Uterus (tissue), 3 donors: ENCODE measurements at regions not wholly inside any gene's neighbourhood (a gene's known extent, or its start where the extent isn't known, plus 50 kb on each side); places are given as distances from the start of the nearest gene placed in this dataset.

Source experiments
- DNase-seq, 2 donors: peaks; one replicate each; pipeline ENCODE4 v3.0.0-alpha.2; 2019 to 2020
- H3K27ac ChIP-seq, 2 donors: fragments of 200-600 bp; sonication (generic); 1 replicate in 1 of 2; 2 replicates in 1 of 2; pipeline ENCODE4 v1.5.1; 2016 to 2018
- H3K27me3 ChIP-seq, 2 donors: fragments of 200-600 bp; sonication (generic); one replicate each; pipeline ENCODE4 v1.5.1; 2018 to 2019; ENCODE audit warnings: control low read depth in 1 of 2
- H3K36me3 ChIP-seq, 2 donors: fragments of 200-600 bp; sonication (generic); one replicate each; pipeline ENCODE4 v1.5.1; 2019; ENCODE audit warnings: control low read depth in 1 of 2
- H3K4me1 ChIP-seq, 2 donors: fragments of 200-600 bp; sonication (generic); one replicate each; pipeline ENCODE4 v1.5.1; 2018 to 2019; ENCODE audit warnings: control low read depth in 1 of 2
- H3K4me3 ChIP-seq, 2 donors: fragments of 200-600 bp; sonication (generic); 1 replicate in 1 of 2; 2 replicates in 1 of 2; pipeline ENCODE4 v1.5.1; 2018 to 2019; ENCODE audit warnings: mild to moderate bottlenecking in 1 of 2
- H3K9me3 ChIP-seq, 2 donors: fragments of 200-600 bp; sonication (generic); one replicate each; pipeline ENCODE4 v1.5.1; 2019; ENCODE audit warnings: control low read depth in 1 of 2
- CTCF ChIP-seq, 4 experiments: fragments of 200-600 bp in 2 of 4; fragments of 450-650 bp in 2 of 4; sonication (generic) in 2 of 4; IDR thresholded peaks; one replicate each; pipeline ENCODE4 v1.5.1; 2016 to 2019; ENCODE audit warnings: antibody characterized with exemption in 4 of 4, mild to moderate bottlenecking in 2 of 4, moderate library complexity in 1 of 4
- POLR2A ChIP-seq, 2 donors: fragments of 450-650 bp; IDR thresholded peaks; one replicate each; pipeline ENCODE4 v1.6.1; 2016; ENCODE audit warnings: antibody characterized with exemption in 2 of 2, mild to moderate bottlenecking in 1 of 2, moderate library complexity in 1 of 2
- intact Hi-C: fragments of 100-400 bp; cut with DNase I; formaldehyde crosslinking; loops from one replicate; pipeline ENCODE4 v1.15.1; 2023; ENCODE audit warnings: low total_unique reads
- donor health status: DM: yes; HTN: yes; CAD: no.

DNA sequence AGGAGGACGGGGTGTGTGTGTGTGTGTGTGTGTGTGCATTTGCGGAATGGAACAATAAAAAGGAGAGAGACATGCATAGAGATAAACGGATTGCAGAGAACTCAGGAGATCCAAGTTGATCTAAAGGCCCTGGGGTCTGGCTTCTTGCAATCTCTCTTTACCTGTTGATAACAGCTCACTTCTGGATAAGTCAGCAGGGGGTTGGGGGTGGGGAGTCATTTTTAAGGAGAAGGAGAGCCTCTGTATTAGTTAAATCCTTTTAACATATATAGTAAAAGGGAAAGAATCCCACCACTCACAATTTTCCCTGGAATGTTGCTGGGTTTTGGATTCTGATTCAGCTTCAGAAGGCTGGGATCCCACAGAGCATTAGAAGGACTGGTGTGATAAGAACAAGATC lies 87.5 kb upstream of the MITF start:
- no peak for DNase-seq
- H3K27ac ChIP-seq, result no peak overlapping the region
- TF ChIP-seq POLR2A (IDR thresholded peaks at IDR 0.05) (no peak), CTCF (IDR thresholded peaks at IDR 0.05) (no peak)
- intact Hi-C loops, result no loop called here
- no peaks in the 10 kb centered on the region for H3K27me3 ChIP-seq
- H3K36me3 ChIP-seq, result no peaks in the 10 kb centered on the region
- H3K9me3 ChIP-seq, result no peaks in the 10 kb centered on the region
- H3K4me1 ChIP-seq, result no peaks in the 10 kb centered on the region
- no peak overlapping the region for H3K4me3 ChIP-seq

- no peak for DNase-seq
- no peaks in the 10 kb centered on the region for H3K4me1 ChIP-seq
- H3K27me3 ChIP-seq, result no peaks in the 10 kb centered on the region
- TF ChIP-seq CTCF (IDR thresholded peaks at IDR 0.05) (no peak), POLR2A (IDR thresholded peaks at IDR 0.05) (no peak)
- H3K9me3 ChIP-seq, result no peaks in the 10 kb centered on the region
- no peak overlapping the region for H3K4me3 ChIP-seq
- no peak overlapping the region for H3K27ac ChIP-seq
- intact Hi-C loops, result no loop called here
- H3K36me3 ChIP-seq, result no peaks in the 10 kb centered on the region
These were observed 89.2 kb upstream of the MITF start for GRCh38 chr3:69650066-69650419.

- DNase-seq, result no peak
These were observed 89.9 kb upstream of the MITF start for GRCh38 chr3:69649120-69650065.

GRCh38 chr3:69648126-69648525 lies 91.1 kb upstream of the MITF start:
- Histone ChIP-seq H3K4me1 (no peaks in the 10 kb centered on the region), H3K27ac (no peak overlapping the region), H3K9me3 (no peaks in the 10 kb centered on the region), H3K4me3 (no peak overlapping the region), H3K27me3 (no peaks in the 10 kb centered on the region), H3K36me3 (no peaks in the 10 kb centered on the region)
- TF ChIP-seq CTCF (IDR thresholded peaks at IDR 0.05), result no peak
- no peak for TF ChIP-seq POLR2A (IDR thresholded peaks at IDR 0.05)
- no peak for DNase-seq
- intact Hi-C loops, result no loop called here

More at GRCh38 chr3:69649120-69650065, 89.9 kb upstream of the MITF start:
- Histone ChIP-seq H3K27me3 (no peaks in the 10 kb centered on the region), H3K4me1 (no peaks in the 10 kb centered on the region), H3K4me3 (no peak overlapping the region), H3K27ac (no peak overlapping the region), H3K9me3 (no peaks in the 10 kb centered on the region), H3K36me3 (no peaks in the 10 kb centered on the region)
- TF ChIP-seq POLR2A (IDR thresholded peaks at IDR 0.05) (no peak), CTCF (IDR thresholded peaks at IDR 0.05) (no peak)
- intact Hi-C loops, result no loop called here

- no peaks in the 10 kb centered on the region for H3K9me3 ChIP-seq
- no peak overlapping the region for H3K4me3 ChIP-seq
- no peaks in the 10 kb centered on the region for H3K4me1 ChIP-seq
- intact Hi-C loops, result no loop called here
- no peak for TF ChIP-seq CTCF (IDR thresholded peaks at IDR 0.05)
- no peak for TF ChIP-seq POLR2A (IDR thresholded peaks at IDR 0.05)
- no peak for DNase-seq
- H3K27ac ChIP-seq, result no peak overlapping the region
- H3K36me3 ChIP-seq, result no peaks in the 10 kb centered on the region
- H3K27me3 ChIP-seq, result no peaks in the 10 kb centered on the region
These were observed 91.7 kb upstream of the MITF start for GRCh38 chr3:69647511-69648110.
